ENCODE measurements at regions not wholly inside any gene's neighbourhood (a gene's known extent, or its start where the extent isn't known, plus 50 kb on each side); places are given as distances from the start of the nearest gene placed in this dataset.

- 50% methylated on average over 1 of the region's 3 CpGs for WGBS (ENCODE audit: insufficient coverage)
- Histone ChIP-seq H3K9me3 (replicated peaks; ENCODE audit: control insufficient read depth, low read depth, low read length) (no peaks in the 10 kb centered on the region), H3K27me3 (ENCODE audit: control insufficient read depth, insufficient read depth, low read length) (no peaks in the 10 kb centered on the region), H3K4me3 (ENCODE audit: low read length) (no peak overlapping the region), H3K36me3 (ENCODE audit: control insufficient read depth, insufficient read depth, low read length) (no peaks in the 10 kb centered on the region), H3K27ac (ENCODE audit: low read length) (no peak overlapping the region), H3K4me1 (ENCODE audit: control insufficient read depth, insufficient read depth, low read length) (no peaks in the 10 kb centered on the region)
- DNase-seq = peak; percentile 56
Measured at GRCh38 chr5:174229514-174230370, 184.2 kb downstream of the NSG2 start.

DNA sequence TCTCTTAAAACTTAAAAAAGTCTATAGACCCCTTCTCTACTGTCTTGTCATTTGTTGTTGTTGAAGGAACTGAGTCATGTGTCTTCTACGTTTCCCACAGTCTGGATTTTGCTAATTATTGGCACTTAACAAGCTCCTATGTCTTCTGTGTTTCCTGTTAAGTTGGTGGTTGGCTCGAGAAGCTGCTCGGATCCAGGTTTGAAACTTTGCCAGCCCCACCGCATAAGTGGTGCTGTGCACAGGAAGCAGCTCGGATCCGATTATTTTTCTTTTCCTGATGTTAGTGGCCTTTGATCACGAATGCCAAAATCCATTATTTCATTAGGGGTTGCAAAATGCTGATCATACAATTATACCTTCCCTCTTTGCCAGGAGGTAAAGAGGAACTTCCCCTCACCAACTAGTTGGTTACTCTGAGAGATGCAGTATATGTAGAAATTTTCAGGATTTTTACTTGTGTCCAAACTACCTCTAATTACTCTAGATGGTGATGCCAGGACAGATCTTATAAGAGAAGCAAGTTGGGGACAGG is 186.5 kb downstream of the NSG2 start:
- no peaks in the 10 kb centered on the region for H3K9me3 ChIP-seq (replicated peaks; ENCODE audit: control insufficient read depth, low read depth, low read length)
- H3K27me3 ChIP-seq (ENCODE audit: control insufficient read depth, insufficient read depth, low read length) = no peaks in the 10 kb centered on the region
- H3K27ac ChIP-seq (ENCODE audit: low read length) = no peak overlapping the region
- H3K36me3 ChIP-seq (ENCODE audit: control insufficient read depth, insufficient read depth, low read length) = no peaks in the 10 kb centered on the region
- no CpG with 5 or more reads among the region's 7 CpGs for WGBS (ENCODE audit: insufficient coverage)
- no peak for DNase-seq
- no peaks in the 10 kb centered on the region for H3K4me1 ChIP-seq (ENCODE audit: control insufficient read depth, insufficient read depth, low read length)
- no peak overlapping the region for H3K4me3 ChIP-seq (ENCODE audit: low read length)

- Histone ChIP-seq H3K4me3 (ENCODE audit: low read length) (no peak overlapping the region), H3K36me3 (ENCODE audit: control insufficient read depth, insufficient read depth, low read length) (no peaks in the 10 kb centered on the region), H3K27me3 (ENCODE audit: control insufficient read depth, insufficient read depth, low read length) (no peaks in the 10 kb centered on the region), H3K27ac (ENCODE audit: low read length) (no peak overlapping the region), H3K4me1 (ENCODE audit: control insufficient read depth, insufficient read depth, low read length) (no peaks in the 10 kb centered on the region), H3K9me3 (replicated peaks; ENCODE audit: control insufficient read depth, low read depth, low read length) (no peaks in the 10 kb centered on the region)
- 80% methylated on average over 4 of the region's 8 CpGs for WGBS (ENCODE audit: insufficient coverage)
- DNase-seq = no peak
Measured at GRCh38 chr5:174234388-174234787, 188.9 kb downstream of the NSG2 start.

DNA sequence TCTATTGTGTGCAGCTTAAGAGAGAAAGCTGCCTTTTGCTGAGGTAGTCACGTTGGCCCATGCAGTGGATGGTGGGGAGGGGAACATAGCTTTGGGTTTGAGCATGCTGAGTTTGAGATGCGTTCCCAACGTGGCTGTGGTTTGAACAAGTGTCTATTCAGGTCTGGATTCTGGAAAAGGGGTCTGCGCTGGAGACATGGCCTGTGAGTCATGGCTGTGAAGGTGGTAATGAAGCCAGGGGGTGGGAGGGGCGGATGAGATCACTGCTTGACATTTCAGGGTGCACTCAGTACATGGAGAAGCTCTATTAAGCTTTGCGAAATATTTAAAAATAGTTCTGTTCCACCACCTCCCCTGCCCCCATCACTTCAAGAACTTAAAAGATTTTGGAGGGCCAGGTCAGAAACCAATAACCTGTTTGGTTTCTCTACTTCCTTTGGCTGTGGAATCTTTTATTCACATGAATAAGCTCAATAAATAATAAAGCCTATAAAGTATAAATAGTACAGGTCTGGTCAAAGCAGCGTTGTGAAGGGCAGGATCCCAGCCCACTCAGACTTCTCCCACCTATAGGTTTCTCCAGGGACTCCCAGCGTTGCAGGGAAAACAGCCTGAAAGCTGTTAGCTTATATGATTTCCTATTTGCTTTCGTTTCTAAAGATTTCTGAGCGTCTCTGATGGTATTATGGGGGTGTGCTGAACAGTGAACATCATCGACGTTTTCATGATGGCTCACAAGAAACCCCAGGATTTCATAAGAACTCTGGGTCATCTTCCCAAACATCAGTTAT is 189.9 kb downstream of the NSG2 start:
- Histone ChIP-seq H3K4me3 (ENCODE audit: low read length) (no peak overlapping the region), H3K4me1 (ENCODE audit: control insufficient read depth, insufficient read depth, low read length) (no peaks in the 10 kb centered on the region), H3K36me3 (ENCODE audit: control insufficient read depth, insufficient read depth, low read length) (no peaks in the 10 kb centered on the region), H3K27me3 (ENCODE audit: control insufficient read depth, insufficient read depth, low read length) (no peaks in the 10 kb centered on the region), H3K27ac (ENCODE audit: low read length) (no peak overlapping the region), H3K9me3 (replicated peaks; ENCODE audit: control insufficient read depth, low read depth, low read length) (no peaks in the 10 kb centered on the region)
- no peak for DNase-seq
- WGBS (ENCODE audit: insufficient coverage) = 44% methylated on average over 8 of the region's 12 CpGs

DNA sequence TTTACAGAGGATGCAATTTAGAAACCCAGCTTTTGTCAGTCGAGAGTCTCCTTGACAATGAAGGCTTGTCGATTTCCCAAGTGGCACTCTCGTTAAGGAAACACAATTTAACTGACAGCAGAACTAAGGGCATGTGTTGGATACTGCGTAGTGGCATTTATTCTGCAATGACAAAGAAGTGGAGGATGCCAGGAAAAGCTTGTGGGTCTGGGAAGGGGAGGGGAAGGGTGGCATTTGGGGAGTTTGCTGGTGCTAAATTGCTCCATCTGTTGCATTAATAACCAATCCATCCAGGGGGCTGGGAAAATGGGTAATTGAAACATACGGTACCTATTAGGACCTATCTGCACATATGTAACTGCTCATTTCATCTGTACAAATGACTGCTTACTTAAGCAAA is 190.6 kb downstream of the NSG2 start:
- WGBS (ENCODE audit: insufficient coverage) = 43% methylated on average over 3 of the region's 5 CpGs
- no peak for DNase-seq
- Histone ChIP-seq H3K27ac (ENCODE audit: low read length) (no peak overlapping the region), H3K9me3 (replicated peaks; ENCODE audit: control insufficient read depth, low read depth, low read length) (no peaks in the 10 kb centered on the region), H3K4me3 (ENCODE audit: low read length) (no peak overlapping the region), H3K4me1 (ENCODE audit: control insufficient read depth, insufficient read depth, low read length) (no peaks in the 10 kb centered on the region), H3K36me3 (ENCODE audit: control insufficient read depth, insufficient read depth, low read length) (no peaks in the 10 kb centered on the region), H3K27me3 (ENCODE audit: control insufficient read depth, insufficient read depth, low read length) (no peaks in the 10 kb centered on the region)

GRCh38 chr5:174239718-174240117 is 194.2 kb downstream of the NSG2 start:
- Histone ChIP-seq H3K27ac (ENCODE audit: low read length) (no peak overlapping the region), H3K4me1 (ENCODE audit: control insufficient read depth, insufficient read depth, low read length) (no peaks in the 10 kb centered on the region), H3K9me3 (replicated peaks; ENCODE audit: control insufficient read depth, low read depth, low read length) (no peaks in the 10 kb centered on the region), H3K36me3 (ENCODE audit: control insufficient read depth, insufficient read depth, low read length) (no peaks in the 10 kb centered on the region), H3K27me3 (ENCODE audit: control insufficient read depth, insufficient read depth, low read length) (peaks cover 4% of the 10 kb centered on the region), H3K4me3 (ENCODE audit: low read length) (no peak overlapping the region)
- WGBS (ENCODE audit: insufficient coverage) = 78% methylated on average over 4 of the region's 4 CpGs
- DNase-seq = no peak

- DNase-seq = no peak
- 71% methylated on average over 1 of the region's 3 CpGs for WGBS (ENCODE audit: insufficient coverage)
- Histone ChIP-seq H3K36me3 (ENCODE audit: control insufficient read depth, insufficient read depth, low read length) (no peaks in the 10 kb centered on the region), H3K9me3 (replicated peaks; ENCODE audit: control insufficient read depth, low read depth, low read length) (no peaks in the 10 kb centered on the region), H3K27me3 (ENCODE audit: control insufficient read depth, insufficient read depth, low read length) (peaks cover 4% of the 10 kb centered on the region), H3K4me3 (ENCODE audit: low read length) (no peak overlapping the region), H3K27ac (ENCODE audit: low read length) (no peak overlapping the region), H3K4me1 (ENCODE audit: control insufficient read depth, insufficient read depth, low read length) (peaks cover 5% of the 10 kb centered on the region)
Measured at GRCh38 chr5:174242573-174242972, 197.1 kb downstream of the NSG2 start.

- DNase-seq = no peak
- H3K27ac ChIP-seq (ENCODE audit: low read length) = no peak overlapping the region
- no peaks in the 10 kb centered on the region for H3K9me3 ChIP-seq (replicated peaks; ENCODE audit: control insufficient read depth, low read depth, low read length)
- no peak overlapping the region for H3K4me3 ChIP-seq (ENCODE audit: low read length)
- no CpG with 5 or more reads among the region's 2 CpGs for WGBS (ENCODE audit: insufficient coverage)
- H3K27me3 ChIP-seq (ENCODE audit: control insufficient read depth, insufficient read depth, low read length) = peaks cover 4% of the 10 kb centered on the region
- no peaks in the 10 kb centered on the region for H3K36me3 ChIP-seq (ENCODE audit: control insufficient read depth, insufficient read depth, low read length)
- H3K4me1 ChIP-seq (ENCODE audit: control insufficient read depth, insufficient read depth, low read length) = peaks cover 5% of the 10 kb centered on the region
Measured at GRCh38 chr5:174243904-174244303, 198.4 kb downstream of the NSG2 start.

- H3K4me1 ChIP-seq (ENCODE audit: control insufficient read depth, insufficient read depth, low read length) = peaks cover 5% of the 10 kb centered on the region
- no peaks in the 10 kb centered on the region for H3K36me3 ChIP-seq (ENCODE audit: control insufficient read depth, insufficient read depth, low read length)
- peaks cover 4% of the 10 kb centered on the region for H3K27me3 ChIP-seq (ENCODE audit: control insufficient read depth, insufficient read depth, low read length)
- no peak overlapping the region for H3K27ac ChIP-seq (ENCODE audit: low read length)
- WGBS (ENCODE audit: insufficient coverage) = 10% methylated on average over 6 of the region's 8 CpGs
- no peak overlapping the region for H3K4me3 ChIP-seq (ENCODE audit: low read length)
- peak; percentile 66 for DNase-seq
- H3K9me3 ChIP-seq (replicated peaks; ENCODE audit: control insufficient read depth, low read depth, low read length) = no peaks in the 10 kb centered on the region
Measured at GRCh38 chr5:174245516-174246075, 200.1 kb downstream of the NSG2 start.

- peaks cover 4% of the 10 kb centered on the region for H3K27me3 ChIP-seq (ENCODE audit: control insufficient read depth, insufficient read depth, low read length)
- H3K9me3 ChIP-seq (replicated peaks; ENCODE audit: control insufficient read depth, low read depth, low read length) = no peaks in the 10 kb centered on the region
- no peaks in the 10 kb centered on the region for H3K36me3 ChIP-seq (ENCODE audit: control insufficient read depth, insufficient read depth, low read length)
- H3K4me3 ChIP-seq (ENCODE audit: low read length) = no peak overlapping the region
- no CpG with 5 or more reads among the region's 1 CpG for WGBS (ENCODE audit: insufficient coverage)
- no peak for DNase-seq
- H3K27ac ChIP-seq (ENCODE audit: low read length) = no peak overlapping the region
- peaks cover 5% of the 10 kb centered on the region for H3K4me1 ChIP-seq (ENCODE audit: control insufficient read depth, insufficient read depth, low read length)
Measured at GRCh38 chr5:174246743-174247142, 201.2 kb downstream of the NSG2 start.
